Caco-2 (cell line): ENCODE measurements at regions not wholly inside any gene's neighbourhood (a gene's known extent, or its start where the extent isn't known, plus 50 kb on each side); places are given as distances from the start of the nearest gene placed in this dataset.

ENCODE experiments used
- BruUV-seq: library from RNA; stranded (reverse); fragments of 400-500 nt; replicated peaks from 2 replicates; lab custom pipeline; 2021; lab: Mats Ljungman, UMichigan
- CTCF ChIA-PET: fragments of 300-600 bp; sonication (Branson Sonifier 250); formaldehyde crosslinking; loops from one replicate; lab custom pipeline; 2022; ENCODE audit warnings: antibody characterized with exemption; lab: Charles Lee
- POLR2A ChIA-PET: fragments of 300-600 bp; sonication (Branson Sonifier 250); formaldehyde crosslinking; loops from one replicate; lab custom pipeline; 2022; ENCODE audit warnings: antibody characterized with exemption; lab: Charles Lee
- DNase-seq, 2 experiments: peaks; one replicate each; pipeline versions ENCODE4 v3.0.0 to v3.0.0-alpha.2; 2020 to 2022
- H3K27me3 ChIP-seq: replicated peaks from 2 replicates; pipeline ENCODE4 v1.6.0; 2011; ENCODE audit warnings: low read length; ENCODE audit not compliant: control insufficient read depth, insufficient read depth
- H3K36me3 ChIP-seq: 2 replicates; pipeline ENCODE4 v1.5.1; 2011; ENCODE audit warnings: low read length; ENCODE audit not compliant: control insufficient read depth, insufficient read depth
- H3K4me1 ChIP-seq: fragments of 250-450 bp; sonication (Bioruptor Pico); 2 replicates; pipeline ENCODE4 v1.5.1; 2020; ENCODE audit warnings: mild to moderate bottlenecking
- H3K4me3 ChIP-seq: 2 replicates; pipeline ENCODE4 v1.5.1; 2011; ENCODE audit warnings: low read depth, mild to moderate bottlenecking, control low read depth, low read length
- H3K9me3 ChIP-seq: fragments of 250-450 bp; sonication (Bioruptor Pico); 2 replicates; pipeline ENCODE4 v1.5.1; 2020; ENCODE audit warnings: mild to moderate bottlenecking, moderate library complexity
- H3K27ac Mint-ChIP-seq: one replicate; pipeline ENCODE4 v1.8.0; 2022; ENCODE audit warnings: mixed read lengths; ENCODE audit not compliant: unreplicated experiment
- H3K27me3 Mint-ChIP-seq: one replicate; pipeline ENCODE4 v1.8.0; 2022; ENCODE audit warnings: mixed read lengths; ENCODE audit not compliant: insufficient read depth, unreplicated experiment
- H3K36me3 Mint-ChIP-seq: one replicate; pipeline ENCODE4 v1.8.0; 2022; ENCODE audit warnings: mild to moderate bottlenecking, mixed read lengths; ENCODE audit not compliant: insufficient read depth, unreplicated experiment
- H3K4me1 Mint-ChIP-seq: one replicate; pipeline ENCODE4 v1.8.0; 2022; ENCODE audit warnings: low read depth, mixed read lengths; ENCODE audit not compliant: unreplicated experiment
- H3K4me3 Mint-ChIP-seq: one replicate; pipeline ENCODE4 v1.8.0; 2022; ENCODE audit warnings: mild to moderate bottlenecking, moderate library complexity, mixed read lengths; ENCODE audit not compliant: unreplicated experiment
- H3K9me3 Mint-ChIP-seq: one replicate; pipeline ENCODE4 v1.8.0; 2022; ENCODE audit warnings: mixed read lengths; ENCODE audit not compliant: unreplicated experiment
- CTCF ChIP-seq, 2 experiments: fragments of 200-600 bp in 1 of 2; IDR thresholded peaks; 1 replicate in 1 of 2; 2 replicates in 1 of 2; pipeline versions ENCODE4 v1.5.1 to v1.8.0; 2011 to 2022; ENCODE audit warnings: antibody characterized with exemption in 1 of 2, control low read depth in 1 of 2, inconsistent platforms in 1 of 2, low read depth in 1 of 2, low read length in 1 of 2, mild to moderate bottlenecking in 1 of 2, moderate library complexity in 1 of 2; ENCODE audit not compliant: insufficient read depth in 1 of 2, severe bottlenecking in 1 of 2, unreplicated experiment in 1 of 2
- intact Hi-C: fragments of 100-400 bp; cut with micrococcal nuclease; formaldehyde crosslinking; loops from one replicate; pipeline ENCODE4 v1.10.0; 2022; ENCODE audit not compliant: unreplicated experiment

GRCh38 chr6:22149096-22149495 is 147.7 kb downstream of the PRL start:
- H3K27me3 Mint-ChIP-seq, result no peaks in the 10 kb centered on the region
- no peaks in the 10 kb centered on the region for H3K27me3 ChIP-seq
- no peaks in the 10 kb centered on the region for H3K9me3 Mint-ChIP-seq
- H3K4me3 ChIP-seq, result no peak overlapping the region
- CTCF ChIA-PET, result no interaction called here
- BruUV-seq, result no TSS peak
- TF ChIP-seq CTCF (IDR thresholded peaks at IDR 0.05; ENCODE audit: insufficient read depth in 1 of 2, low read depth in 1 of 2, low read length in 1 of 2, severe bottlenecking in 1 of 2, unreplicated experiment in 1 of 2), result no peak
- no peak for DNase-seq
- H3K36me3 Mint-ChIP-seq, result no peaks in the 10 kb centered on the region
- peaks cover 15% of the 10 kb centered on the region for H3K4me1 ChIP-seq
- intact Hi-C loops, result loop anchor here (10.0 kb wide), 1 partner anchor 554 kb away; the partner anchor contains the start of gene SOX4
- H3K4me3 Mint-ChIP-seq, result no peak overlapping the region
- peaks cover 13% of the 10 kb centered on the region for H3K4me1 Mint-ChIP-seq
- no peak overlapping the region for H3K27ac Mint-ChIP-seq
- POLR2A ChIA-PET, result no interaction called here
- H3K9me3 ChIP-seq, result no peaks in the 10 kb centered on the region
- no peaks in the 10 kb centered on the region for H3K36me3 ChIP-seq

- peaks cover 13% of the 10 kb centered on the region for H3K4me1 Mint-ChIP-seq
These were observed 147.1 kb downstream of the PRL start for GRCh38 chr6:22149501-22150367.

More at GRCh38 chr6:22149501-22150367, 147.1 kb downstream of the PRL start:
- Mint-ChIP-seq H3K9me3 (no peaks in the 10 kb centered on the region), H3K36me3 (no peaks in the 10 kb centered on the region), H3K27ac (no peak overlapping the region), H3K4me3 (no peak overlapping the region), H3K27me3 (no peaks in the 10 kb centered on the region)
- no peak for DNase-seq
- peaks cover 15% of the 10 kb centered on the region for H3K4me1 ChIP-seq
- H3K9me3 ChIP-seq, result no peaks in the 10 kb centered on the region
- BruUV-seq, result no TSS peak
- no peak overlapping the region for H3K4me3 ChIP-seq
- ChIA-PET CTCF (no interaction called here), POLR2A (no interaction called here)
- no peaks in the 10 kb centered on the region for H3K27me3 ChIP-seq
- no peaks in the 10 kb centered on the region for H3K36me3 ChIP-seq
- intact Hi-C loops, result loop anchor here (10.0 kb wide), 1 partner anchor 555 kb away; the partner anchor contains the start of gene SOX4
- TF ChIP-seq CTCF (IDR thresholded peaks at IDR 0.05; ENCODE audit: insufficient read depth in 1 of 2, low read depth in 1 of 2, low read length in 1 of 2, severe bottlenecking in 1 of 2, unreplicated experiment in 1 of 2), result no peak
